HL-60 (cell line): ENCODE measurements at regions not wholly inside any gene's neighbourhood (a gene's known extent, or its start where the extent isn't known, plus 50 kb on each side); places are given as distances from the start of the nearest gene placed in this dataset.

Experiments used
- DNase-seq, 2 experiments: peaks; one replicate each; pipeline ENCODE4 v3.0.0-alpha.2; 2010 to 2020; ENCODE audit warnings: low read depth in 1 of 2, low spot score in 1 of 2
- H3K27ac ChIP-seq: fragments of 250-450 bp; sonication (Bioruptor Pico); replicated peaks from 2 replicates; pipeline ENCODE4 v1.5.1; 2020; ENCODE audit warnings: mild to moderate bottlenecking, moderate library complexity
- H3K27me3 ChIP-seq: fragments of 250-450 bp; sonication (Bioruptor Pico); 2 replicates; pipeline ENCODE4 v1.5.1; 2021; ENCODE audit warnings: mild to moderate bottlenecking, moderate library complexity; ENCODE audit not compliant: insufficient read depth, poor library complexity, severe bottlenecking
- H3K4me3 ChIP-seq: replicated peaks from 2 replicates; pipeline ENCODE4 v1.5.1; 2011; ENCODE audit warnings: mild to moderate bottlenecking, control low read depth, low read length; ENCODE audit not compliant: insufficient read depth
- GABPA ChIP-seq: IDR thresholded peaks from 2 replicates; pipeline ENCODE4 v1.6.1; 2012; ENCODE audit warnings: low read depth
- POLR2AphosphoS5 ChIP-seq: IDR thresholded peaks from 2 replicates; pipeline ENCODE4 v1.6.1; 2012; ENCODE audit warnings: low read depth
- SPI1 ChIP-seq: IDR thresholded peaks from 2 replicates; pipeline ENCODE4 v1.6.1; 2012; ENCODE audit warnings: low read depth, mild to moderate bottlenecking, borderline replicate concordance
- TF ChIP-seq, protein P1 (sequence below): IDR thresholded peaks from one replicate; pipeline ENCODE4 v1.5.1; 2011; ENCODE audit warnings: low read length, control low read depth, inconsistent platforms; ENCODE audit not compliant: insufficient read depth
- TF ChIP-seq, protein P2 (sequence below): IDR thresholded peaks from 2 replicates; pipeline ENCODE4 v1.6.1; 2012; ENCODE audit warnings: low read depth; ENCODE audit not compliant: insufficient replicate concordance

DNA sequence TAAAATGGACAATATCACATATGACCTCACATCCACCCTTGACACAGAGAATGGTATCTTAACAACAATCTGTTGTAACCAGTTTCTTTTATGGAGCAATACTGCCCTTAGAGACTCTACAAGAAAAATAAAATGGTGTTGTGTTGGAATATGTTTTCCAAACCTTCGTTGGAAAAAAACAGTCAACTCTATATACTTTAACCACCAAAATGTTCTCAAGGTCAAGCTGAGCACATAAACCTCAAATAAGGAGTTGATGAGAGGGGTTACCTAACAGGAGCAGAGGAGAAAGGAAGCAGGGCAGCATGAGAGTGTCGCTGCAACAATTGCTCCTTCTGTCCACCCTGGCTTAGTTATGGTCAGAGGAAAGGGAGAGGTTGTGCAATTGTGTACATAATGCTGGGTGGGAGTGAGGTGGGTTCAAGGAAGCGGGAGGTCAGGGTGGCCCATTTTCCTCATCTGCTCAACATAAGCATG is 179.2 kb upstream of the BMP4 start:
- Histone ChIP-seq H3K4me3 (no peak overlapping the region), H3K27me3 (no peaks in the 10 kb centered on the region), H3K27ac (no peak overlapping the region)
- TF ChIP-seq, protein P1, sequence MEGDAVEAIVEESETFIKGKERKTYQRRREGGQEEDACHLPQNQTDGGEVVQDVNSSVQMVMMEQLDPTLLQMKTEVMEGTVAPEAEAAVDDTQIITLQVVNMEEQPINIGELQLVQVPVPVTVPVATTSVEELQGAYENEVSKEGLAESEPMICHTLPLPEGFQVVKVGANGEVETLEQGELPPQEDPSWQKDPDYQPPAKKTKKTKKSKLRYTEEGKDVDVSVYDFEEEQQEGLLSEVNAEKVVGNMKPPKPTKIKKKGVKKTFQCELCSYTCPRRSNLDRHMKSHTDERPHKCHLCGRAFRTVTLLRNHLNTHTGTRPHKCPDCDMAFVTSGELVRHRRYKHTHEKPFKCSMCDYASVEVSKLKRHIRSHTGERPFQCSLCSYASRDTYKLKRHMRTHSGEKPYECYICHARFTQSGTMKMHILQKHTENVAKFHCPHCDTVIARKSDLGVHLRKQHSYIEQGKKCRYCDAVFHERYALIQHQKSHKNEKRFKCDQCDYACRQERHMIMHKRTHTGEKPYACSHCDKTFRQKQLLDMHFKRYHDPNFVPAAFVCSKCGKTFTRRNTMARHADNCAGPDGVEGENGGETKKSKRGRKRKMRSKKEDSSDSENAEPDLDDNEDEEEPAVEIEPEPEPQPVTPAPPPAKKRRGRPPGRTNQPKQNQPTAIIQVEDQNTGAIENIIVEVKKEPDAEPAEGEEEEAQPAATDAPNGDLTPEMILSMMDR = no peak
- no peak for TF ChIP-seq POLR2AphosphoS5
- no peak for TF ChIP-seq SPI1
- TF ChIP-seq, protein P2, sequence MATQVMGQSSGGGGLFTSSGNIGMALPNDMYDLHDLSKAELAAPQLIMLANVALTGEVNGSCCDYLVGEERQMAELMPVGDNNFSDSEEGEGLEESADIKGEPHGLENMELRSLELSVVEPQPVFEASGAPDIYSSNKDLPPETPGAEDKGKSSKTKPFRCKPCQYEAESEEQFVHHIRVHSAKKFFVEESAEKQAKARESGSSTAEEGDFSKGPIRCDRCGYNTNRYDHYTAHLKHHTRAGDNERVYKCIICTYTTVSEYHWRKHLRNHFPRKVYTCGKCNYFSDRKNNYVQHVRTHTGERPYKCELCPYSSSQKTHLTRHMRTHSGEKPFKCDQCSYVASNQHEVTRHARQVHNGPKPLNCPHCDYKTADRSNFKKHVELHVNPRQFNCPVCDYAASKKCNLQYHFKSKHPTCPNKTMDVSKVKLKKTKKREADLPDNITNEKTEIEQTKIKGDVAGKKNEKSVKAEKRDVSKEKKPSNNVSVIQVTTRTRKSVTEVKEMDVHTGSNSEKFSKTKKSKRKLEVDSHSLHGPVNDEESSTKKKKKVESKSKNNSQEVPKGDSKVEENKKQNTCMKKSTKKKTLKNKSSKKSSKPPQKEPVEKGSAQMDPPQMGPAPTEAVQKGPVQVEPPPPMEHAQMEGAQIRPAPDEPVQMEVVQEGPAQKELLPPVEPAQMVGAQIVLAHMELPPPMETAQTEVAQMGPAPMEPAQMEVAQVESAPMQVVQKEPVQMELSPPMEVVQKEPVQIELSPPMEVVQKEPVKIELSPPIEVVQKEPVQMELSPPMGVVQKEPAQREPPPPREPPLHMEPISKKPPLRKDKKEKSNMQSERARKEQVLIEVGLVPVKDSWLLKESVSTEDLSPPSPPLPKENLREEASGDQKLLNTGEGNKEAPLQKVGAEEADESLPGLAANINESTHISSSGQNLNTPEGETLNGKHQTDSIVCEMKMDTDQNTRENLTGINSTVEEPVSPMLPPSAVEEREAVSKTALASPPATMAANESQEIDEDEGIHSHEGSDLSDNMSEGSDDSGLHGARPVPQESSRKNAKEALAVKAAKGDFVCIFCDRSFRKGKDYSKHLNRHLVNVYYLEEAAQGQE = no peak
- no peak for TF ChIP-seq GABPA
- DNase-seq = no peak

DNA sequence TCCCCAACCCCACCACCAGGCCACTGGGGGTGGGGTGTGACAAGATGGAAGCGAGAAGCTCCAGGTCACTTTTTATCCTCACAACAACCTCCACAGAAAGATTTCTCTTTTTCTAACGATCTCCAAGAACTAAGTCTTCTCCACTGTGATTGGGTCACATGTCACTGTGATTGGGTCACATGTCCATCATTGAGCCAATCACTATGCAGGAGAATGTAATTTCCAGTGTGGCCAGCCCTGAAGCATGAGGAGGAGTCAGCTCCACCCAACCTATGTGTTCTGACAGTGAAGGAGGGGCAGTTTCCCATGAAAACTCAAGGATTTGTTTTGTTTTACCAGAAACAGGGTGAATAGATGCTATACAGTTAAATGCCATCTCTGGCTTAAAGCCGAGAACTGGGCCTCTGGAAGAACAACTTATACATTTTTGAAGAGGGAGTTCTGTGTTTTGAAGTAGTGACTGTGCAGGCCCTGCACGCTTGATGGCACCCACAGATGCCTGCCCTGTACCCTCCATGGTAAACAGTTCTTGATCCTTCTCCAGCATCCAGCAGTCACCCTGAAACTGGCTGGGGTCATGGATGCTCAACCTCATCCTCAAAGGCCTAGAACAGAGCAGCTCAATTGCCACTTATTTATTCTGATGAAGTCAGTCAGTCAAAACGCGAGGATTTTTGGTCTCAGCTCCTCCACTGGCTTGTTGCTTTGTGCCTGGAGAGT is 180.4 kb upstream of the BMP4 start:
- DNase-seq = no peak
- TF ChIP-seq POLR2AphosphoS5 = no peak
- TF ChIP-seq, protein P1 = no peak
- TF ChIP-seq GABPA = no peak
- TF ChIP-seq SPI1 = no peak
- TF ChIP-seq, protein P2 = no peak
- Histone ChIP-seq H3K27me3 (no peaks in the 10 kb centered on the region), H3K4me3 (no peak overlapping the region), H3K27ac (no peak overlapping the region)

DNA sequence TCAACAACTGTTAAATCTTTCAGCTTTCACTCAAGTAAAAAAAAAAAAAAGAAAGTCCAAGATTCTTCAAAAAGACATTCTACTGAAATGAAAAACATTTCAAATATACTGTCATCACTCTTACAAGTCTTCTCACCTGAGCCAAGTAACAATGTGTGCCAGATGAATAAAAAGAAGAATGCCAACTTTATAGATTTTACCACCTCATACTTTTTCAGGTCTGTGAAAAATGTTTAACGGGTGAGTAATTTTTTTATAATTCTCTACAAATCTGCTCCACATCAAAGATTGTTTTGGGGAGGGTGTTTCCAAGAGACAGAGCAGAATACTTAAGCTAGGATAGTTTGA is 181.0 kb upstream of the BMP4 start:
- H3K4me3 ChIP-seq = no peak overlapping the region
- no peak for DNase-seq
- H3K27ac ChIP-seq = no peak overlapping the region
- H3K27me3 ChIP-seq = no peaks in the 10 kb centered on the region
- TF ChIP-seq SPI1 = no peak
- TF ChIP-seq, protein P1 = no peak
- TF ChIP-seq, protein P2 = no peak
- TF ChIP-seq POLR2AphosphoS5 = no peak
- no peak for TF ChIP-seq GABPA
